Endothelial cell (in vitro differentiated cells): ENCODE measurements at regions not wholly inside any gene's neighbourhood (a gene's known extent, or its start where the extent isn't known, plus 50 kb on each side); places are given as distances from the start of the nearest gene placed in this dataset.

Experiments used
- DNase-seq: peaks from one replicate; pipeline ENCODE4 v3.0.0; 2021; ENCODE audit warnings: low spot score
- H3K27ac Mint-ChIP-seq: one replicate; pipeline ENCODE4 v1.8.0; 2021; ENCODE audit warnings: mixed read lengths, inconsistent platforms; ENCODE audit not compliant: unreplicated experiment
- H3K27me3 Mint-ChIP-seq: one replicate; pipeline ENCODE4 v1.8.0; 2021; ENCODE audit warnings: mild to moderate bottlenecking, moderate library complexity, mixed read lengths, inconsistent platforms; ENCODE audit not compliant: unreplicated experiment
- H3K36me3 Mint-ChIP-seq: one replicate; pipeline ENCODE4 v1.8.0; 2021; ENCODE audit warnings: mild to moderate bottlenecking, low read depth, mixed read lengths, inconsistent platforms; ENCODE audit not compliant: unreplicated experiment
- H3K4me1 Mint-ChIP-seq: one replicate; pipeline ENCODE4 v1.8.0; 2021; ENCODE audit warnings: mild to moderate bottlenecking, mixed read lengths, inconsistent platforms; ENCODE audit not compliant: unreplicated experiment
- H3K4me3 Mint-ChIP-seq: one replicate; pipeline ENCODE4 v1.8.0; 2021; ENCODE audit warnings: mild to moderate bottlenecking, mixed read lengths, inconsistent platforms; ENCODE audit not compliant: unreplicated experiment
- H3K9me3 Mint-ChIP-seq: one replicate; pipeline ENCODE4 v1.8.0; 2021; ENCODE audit warnings: mixed read lengths, inconsistent platforms; ENCODE audit not compliant: unreplicated experiment
- CTCF ChIP-seq: fragments of 200-600 bp; sonication (generic); IDR thresholded peaks from one replicate; pipeline ENCODE4 v1.5.0; 2021; ENCODE audit warnings: antibody characterized with exemption; ENCODE audit not compliant: unreplicated experiment

GRCh38 chr20:11832851-11833250 is 84.8 kb upstream of the BTBD3 start:
- no peak for TF ChIP-seq CTCF
- H3K27ac Mint-ChIP-seq, result no peak overlapping the region
- H3K4me3 Mint-ChIP-seq, result no peak overlapping the region
- H3K4me1 Mint-ChIP-seq, result no peaks in the 10 kb centered on the region
- H3K9me3 Mint-ChIP-seq, result no peaks in the 10 kb centered on the region
- no peak for DNase-seq
- H3K27me3 Mint-ChIP-seq, result no peaks in the 10 kb centered on the region
- no peaks in the 10 kb centered on the region for H3K36me3 Mint-ChIP-seq

- Mint-ChIP-seq H3K27me3 (peaks cover 2% of the 10 kb centered on the region), H3K27ac (no peak overlapping the region), H3K4me3 (no peak overlapping the region), H3K9me3 (no peaks in the 10 kb centered on the region), H3K36me3 (no peaks in the 10 kb centered on the region), H3K4me1 (no peaks in the 10 kb centered on the region)
- DNase-seq, result no peak
- TF ChIP-seq CTCF, result no peak
These were observed 83.9 kb upstream of the BTBD3 start for GRCh38 chr20:11833825-11834224.

- no peak for TF ChIP-seq CTCF
- H3K27me3 Mint-ChIP-seq, result peaks cover 2% of the 10 kb centered on the region
These were observed 79.5 kb upstream of the BTBD3 start for GRCh38 chr20:11838076-11838636.

GRCh38 chr20:11841972-11842461 is 75.7 kb upstream of the BTBD3 start:
- TF ChIP-seq CTCF, result no peak
- H3K4me3 Mint-ChIP-seq, result no peak overlapping the region
- H3K36me3 Mint-ChIP-seq, result no peaks in the 10 kb centered on the region
- H3K9me3 Mint-ChIP-seq, result no peaks in the 10 kb centered on the region
- H3K4me1 Mint-ChIP-seq, result peaks cover 2% of the 10 kb centered on the region
- no peak for DNase-seq
- H3K27ac Mint-ChIP-seq, result no peak overlapping the region
- peaks cover 2% of the 10 kb centered on the region for H3K27me3 Mint-ChIP-seq

More at GRCh38 chr20:11838076-11838636, 79.5 kb upstream of the BTBD3 start:
- no peaks in the 10 kb centered on the region for H3K9me3 Mint-ChIP-seq
- H3K36me3 Mint-ChIP-seq, result no peaks in the 10 kb centered on the region
- H3K4me3 Mint-ChIP-seq, result no peak overlapping the region
- no peak for DNase-seq
- no peak overlapping the region for H3K27ac Mint-ChIP-seq
- H3K4me1 Mint-ChIP-seq, result no peaks in the 10 kb centered on the region

GRCh38 chr20:11843289-11843688 is 74.4 kb upstream of the BTBD3 start:
- no peaks in the 10 kb centered on the region for H3K36me3 Mint-ChIP-seq
- no peak overlapping the region for H3K4me3 Mint-ChIP-seq
- no peak for TF ChIP-seq CTCF
- no peak overlapping the region for H3K27ac Mint-ChIP-seq
- DNase-seq, result no peak
- no peaks in the 10 kb centered on the region for H3K27me3 Mint-ChIP-seq
- H3K4me1 Mint-ChIP-seq, result peaks cover 2% of the 10 kb centered on the region
- H3K9me3 Mint-ChIP-seq, result no peaks in the 10 kb centered on the region
